Keratinocyte (primary cell): ENCODE measurements at regions not wholly inside any gene's neighbourhood (a gene's known extent, or its start where the extent isn't known, plus 50 kb on each side); places are given as distances from the start of the nearest gene placed in this dataset.

Experiments
- DNase-seq: peaks from one replicate; pipeline ENCODE4 v3.0.0-alpha.2; 2011; ENCODE audit warnings: low read depth, missing footprints, low spot score
- FAIRE-seq: peaks from 2 replicates; lab custom pipeline; 2011; peaks lifted over from hg19 to GRCh38; lab: Jason Lieb, UNC
- H2AFZ ChIP-seq: 2 replicates; pipeline ENCODE4 v1.6.0; 2012; ENCODE audit warnings: low read length, control low read depth, inconsistent platforms; ENCODE audit not compliant: control insufficient read depth
- H3K27ac ChIP-seq: 2 replicates; pipeline ENCODE4 v1.5.1; 2011; ENCODE audit warnings: low read length; ENCODE audit not compliant: control insufficient read depth, insufficient read depth
- H3K27me3 ChIP-seq: 3 replicates; pipeline ENCODE4 v1.6.0; 2011; ENCODE audit warnings: low read length; ENCODE audit not compliant: control insufficient read depth, insufficient read depth; ENCODE audit errors: extremely low read depth
- H3K36me3 ChIP-seq, 2 experiments: 2 replicates in 1 of 2; 3 replicates in 1 of 2; pipeline ENCODE4 v1.5.1; 2011; ENCODE audit warnings: low read length in 2 of 2, mild to moderate bottlenecking in 1 of 2; ENCODE audit not compliant: control insufficient read depth in 2 of 2, insufficient read depth in 2 of 2; ENCODE audit errors: extremely low read depth in 1 of 2
- H3K4me1 ChIP-seq: 3 replicates; pipeline ENCODE4 v1.5.1; 2011; ENCODE audit warnings: low read length; ENCODE audit not compliant: control insufficient read depth, insufficient read depth; ENCODE audit errors: extremely low read depth
- H3K4me2 ChIP-seq: 3 replicates; pipeline ENCODE4 v1.6.0; 2011; ENCODE audit warnings: low read depth, low read length; ENCODE audit not compliant: control insufficient read depth, insufficient read depth; ENCODE audit errors: extremely low read depth
- H3K4me3 ChIP-seq, 3 experiments: fragments of 200-600 bp in 1 of 3; sonication (generic) in 1 of 3; 2 replicates in 2 of 3; 3 replicates in 1 of 3; pipeline ENCODE4 v1.5.1; 2011 to 2016; ENCODE audit warnings: low read length in 3 of 3, mild to moderate bottlenecking in 3 of 3, control low read depth in 2 of 3, inconsistent platforms in 1 of 3, low read depth in 1 of 3, mixed read lengths in 1 of 3, mixed run types in 1 of 3, moderate library complexity in 1 of 3; ENCODE audit not compliant: control insufficient read depth in 2 of 3, insufficient read depth in 2 of 3; ENCODE audit errors: extremely low read depth in 1 of 3
- H3K79me2 ChIP-seq: 2 replicates; pipeline ENCODE4 v1.6.0; 2012; ENCODE audit warnings: low read length; ENCODE audit not compliant: control insufficient read depth, insufficient read depth
- H3K9ac ChIP-seq: 3 replicates; pipeline ENCODE4 v1.6.0; 2011; ENCODE audit warnings: low read length; ENCODE audit not compliant: control insufficient read depth, insufficient read depth; ENCODE audit errors: extremely low read depth
- H3K9me1 ChIP-seq: 3 replicates; pipeline ENCODE4 v1.6.0; 2011; ENCODE audit warnings: low read length; ENCODE audit not compliant: control insufficient read depth, insufficient read depth; ENCODE audit errors: extremely low read depth
- H3K9me3 ChIP-seq: 2 replicates; pipeline ENCODE4 v1.5.1; 2012; ENCODE audit warnings: low read depth, low read length; ENCODE audit not compliant: control insufficient read depth
- H4K20me1 ChIP-seq: 3 replicates; pipeline ENCODE4 v1.6.0; 2011; ENCODE audit warnings: low read length; ENCODE audit not compliant: control insufficient read depth, insufficient read depth; ENCODE audit errors: extremely low read depth
- CTCF ChIP-seq, 3 experiments: IDR thresholded peaks in 1 of 3; conservative IDR thresholded peaks in 1 of 3; optimal IDR thresholded peaks in 1 of 3; 2 replicates in 2 of 3; 3 replicates in 1 of 3; pipeline versions ENCODE3 to v1.5.1; 2011; ENCODE audit warnings: low read length in 3 of 3, mild to moderate bottlenecking in 3 of 3, moderate library complexity in 2 of 3, control low read depth in 1 of 3, inconsistent platforms in 1 of 3; ENCODE audit not compliant: insufficient read depth in 2 of 3; ENCODE audit errors: extremely low read depth in 1 of 3
- EZH2 ChIP-seq: IDR thresholded peaks from one replicate; pipeline ENCODE4 v1.6.1; 2012; ENCODE audit warnings: inconsistent platforms, mild to moderate bottlenecking, low read length, moderate library complexity
- dilution Hi-C: fragments of 300-500 bp; cut with MboI; formaldehyde crosslinking; loops from one replicate; pipeline ENCODE4 v1.7.0; 2020; ENCODE audit warnings: low sequenced_read_pairs; ENCODE audit not compliant: extremely low pct_ligation_motif_present

GRCh38 chr6:14642136-14642505 lies 524.5 kb downstream of the CD83 start:
- Histone ChIP-seq H4K20me1 (no peaks in the 10 kb centered on the region), H2AFZ (no peak overlapping the region), H3K9me1 (no peaks in the 10 kb centered on the region), H3K27me3 (no peaks in the 10 kb centered on the region), H3K9ac (no peak overlapping the region), H3K27ac (no peak overlapping the region), H3K4me2 (no peak overlapping the region), H3K36me3 (no peaks in the 10 kb centered on the region), H3K4me1 (peaks cover 6% of the 10 kb centered on the region), H3K9me3 (no peaks in the 10 kb centered on the region), H3K4me3 (no peak overlapping the region), H3K79me2 (no peaks in the 10 kb centered on the region)
- dilution Hi-C loops = no loop called here
- FAIRE-seq (no peak), DNase-seq (no peak)
- no peak for TF ChIP-seq EZH2
- TF ChIP-seq CTCF (optimal IDR thresholded peaks at IDR 0.05 in 1 of 3, IDR thresholded peaks at IDR 0.05 in 1 of 3, conservative IDR thresholded peaks at IDR 0.05 in 1 of 3; ENCODE audit: extremely low read depth in 1 of 3, insufficient read depth in 2 of 3, low read length in 3 of 3) = no peak

GRCh38 chr6:14642842-14643241 lies 525.3 kb downstream of the CD83 start:
- no peak overlapping the region for H3K27ac ChIP-seq
- H3K36me3 ChIP-seq = no peaks in the 10 kb centered on the region
- no peak for DNase-seq
- H3K9me1 ChIP-seq = no peaks in the 10 kb centered on the region
- H2AFZ ChIP-seq = no peak overlapping the region
- no peak for TF ChIP-seq EZH2
- TF ChIP-seq CTCF (optimal IDR thresholded peaks at IDR 0.05 in 1 of 3, IDR thresholded peaks at IDR 0.05 in 1 of 3, conservative IDR thresholded peaks at IDR 0.05 in 1 of 3; ENCODE audit: extremely low read depth in 1 of 3, insufficient read depth in 2 of 3, low read length in 3 of 3) = no peak
- H3K4me1 ChIP-seq = peaks cover 6% of the 10 kb centered on the region
- FAIRE-seq = no peak
- no peak overlapping the region for H3K4me2 ChIP-seq
- H3K9ac ChIP-seq = no peak overlapping the region
- dilution Hi-C loops = no loop called here
- no peaks in the 10 kb centered on the region for H3K9me3 ChIP-seq
- H3K27me3 ChIP-seq = no peaks in the 10 kb centered on the region
- H3K79me2 ChIP-seq = no peaks in the 10 kb centered on the region
- H3K4me3 ChIP-seq = no peak overlapping the region
- no peaks in the 10 kb centered on the region for H4K20me1 ChIP-seq
